Hepatic stellate cell (primary cell): ENCODE measurements at regions not wholly inside any gene's neighbourhood (a gene's known extent, or its start where the extent isn't known, plus 50 kb on each side); places are given as distances from the start of the nearest gene placed in this dataset.
"Not testable (repeated sequence)": the region's sequence is repeated elsewhere in the genome, so short reads cannot be mapped to it uniquely, and the experiment has no call there.

ENCODE experiments used
- DNase-seq: peaks from one replicate; pipeline ENCODE4 v3.0.0; 2011; ENCODE audit warnings: low spot score

- no peak for DNase-seq
Measured at GRCh38 chr13:87736849-87737385, 65.7 kb downstream of the SLITRK5 start.

GRCh38 chr13:87754097-87754496, 82.9 kb downstream of the SLITRK5 start:
- no peak for DNase-seq

GRCh38 chr13:87769445-87769844, 98.3 kb downstream of the SLITRK5 start:
- DNase-seq = no peak

- no peak for DNase-seq
Measured at GRCh38 chr13:87777387-87777786, 106.2 kb downstream of the SLITRK5 start.

GRCh38 chr13:87778128-87778527, 107.0 kb downstream of the SLITRK5 start:
- no peak for DNase-seq

GRCh38 chr13:87779426-87779825, 108.3 kb downstream of the SLITRK5 start:
- DNase-seq = no peak

- no peak for DNase-seq
Measured at GRCh38 chr13:87783366-87783765, 112.2 kb downstream of the SLITRK5 start.

- DNase-seq = no peak
Measured at GRCh38 chr13:87788363-87788762, 117.2 kb downstream of the SLITRK5 start.

- no peak for DNase-seq
Measured at GRCh38 chr13:87792878-87793277, 121.7 kb downstream of the SLITRK5 start.

- DNase-seq = no peak
Measured at GRCh38 chr13:87798536-87798935, 127.4 kb downstream of the SLITRK5 start.

GRCh38 chr13:87810391-87810801, 139.2 kb downstream of the SLITRK5 start:
- no peak for DNase-seq

- no peak for DNase-seq
Measured at GRCh38 chr13:87810920-87811344, 139.8 kb downstream of the SLITRK5 start.

GRCh38 chr13:87814403-87814802, 143.2 kb downstream of the SLITRK5 start:
- DNase-seq = no peak

GRCh38 chr13:87820241-87820640, 149.1 kb downstream of the SLITRK5 start:
- no peak for DNase-seq

- DNase-seq = no peak
Measured at GRCh38 chr13:87821512-87821911, 150.3 kb downstream of the SLITRK5 start.

- DNase-seq = not testable (repeated sequence)
Measured at GRCh38 chr13:87826301-87826700, 155.1 kb downstream of the SLITRK5 start.

GRCh38 chr13:87827479-87827878, 156.3 kb downstream of the SLITRK5 start:
- DNase-seq = no peak

- no peak for DNase-seq
Measured at GRCh38 chr13:87837522-87837921, 166.4 kb downstream of the SLITRK5 start.

- no peak for DNase-seq
Measured at GRCh38 chr13:87837946-87838345, 166.8 kb downstream of the SLITRK5 start.

- DNase-seq = no peak
Measured at GRCh38 chr13:87851410-87851809, 180.2 kb downstream of the SLITRK5 start.

GRCh38 chr13:87855553-87855952, 184.4 kb downstream of the SLITRK5 start:
- DNase-seq = no peak

- DNase-seq = no peak
Measured at GRCh38 chr13:87859261-87859660, 188.1 kb downstream of the SLITRK5 start.

GRCh38 chr13:87867426-87867825, 196.3 kb downstream of the SLITRK5 start:
- no peak for DNase-seq

- no peak for DNase-seq
Measured at GRCh38 chr13:87868731-87869130, 197.6 kb downstream of the SLITRK5 start.

GRCh38 chr13:87872813-87873212, 201.6 kb downstream of the SLITRK5 start:
- DNase-seq = no peak
